SJSA1 (cell line): ENCODE measurements at regions not wholly inside any gene's neighbourhood (a gene's known extent, or its start where the extent isn't known, plus 50 kb on each side); places are given as distances from the start of the nearest gene placed in this dataset.
"Not testable (repeated sequence)": the region's sequence is repeated elsewhere in the genome, so short reads cannot be mapped to it uniquely, and the experiment has no call there.

Experiments
- DNase-seq, 2 experiments: peaks; one replicate each; pipeline ENCODE4 v3.0.0-alpha.2; 2015 to 2020; ENCODE audit warnings: low spot score in 2 of 2, low read depth in 1 of 2
- H3K27ac ChIP-seq: fragments of 250-450 bp; sonication (Bioruptor Pico); 2 replicates; pipeline ENCODE4 v1.5.1; 2020; ENCODE audit warnings: mild to moderate bottlenecking, moderate library complexity
- H3K27me3 ChIP-seq: fragments of 250-450 bp; sonication (Bioruptor Pico); replicated peaks from 2 replicates; pipeline ENCODE4 v1.5.1; 2020; ENCODE audit warnings: mild to moderate bottlenecking, moderate library complexity
- H3K36me3 ChIP-seq: fragments of 250-450 bp; sonication (Bioruptor Pico); 2 replicates; pipeline ENCODE4 v1.5.1; 2020; ENCODE audit warnings: mild to moderate bottlenecking
- H3K4me1 ChIP-seq: fragments of 250-450 bp; sonication (Bioruptor Pico); replicated peaks from 2 replicates; pipeline ENCODE4 v1.6.1; 2021; ENCODE audit warnings: mild to moderate bottlenecking
- H3K4me3 ChIP-seq: fragments of 250-450 bp; sonication (Bioruptor Pico); 2 replicates; pipeline ENCODE4 v1.5.1; 2020; ENCODE audit warnings: mild to moderate bottlenecking
- H3K9me3 ChIP-seq: fragments of 250-450 bp; sonication (Bioruptor Pico); replicated peaks from 2 replicates; pipeline ENCODE4 v1.5.1; 2020; ENCODE audit warnings: mild to moderate bottlenecking

GRCh38 chr7:153401795-153402720 is 642.5 kb downstream of the ACTR3B start:
- Histone ChIP-seq H3K4me1 (no peaks in the 10 kb centered on the region), H3K27me3 (no peaks in the 10 kb centered on the region), H3K9me3 (0 out of 2 replicates have a peak, but pooled peaks cover 7% of the 10 kb centered on the region), H3K36me3 (no peaks in the 10 kb centered on the region), H3K27ac (no peak overlapping the region), H3K4me3 (no peak overlapping the region)
- DNase-seq = no peak

GRCh38 chr7:153402721-153403541 is 643.4 kb downstream of the ACTR3B start:
- 0 out of 2 replicates have a peak, but pooled peaks cover 7% of the 10 kb centered on the region for H3K9me3 ChIP-seq
- no peak for DNase-seq
- no peaks in the 10 kb centered on the region for H3K36me3 ChIP-seq

GRCh38 chr7:153404124-153404523 is 644.6 kb downstream of the ACTR3B start:
- Histone ChIP-seq H3K27ac (no peak overlapping the region), H3K4me3 (no peak overlapping the region), H3K4me1 (no peaks in the 10 kb centered on the region), H3K9me3 (0 out of 2 replicates have a peak, but pooled peaks cover 4% of the 10 kb centered on the region), H3K36me3 (no peaks in the 10 kb centered on the region), H3K27me3 (no peaks in the 10 kb centered on the region)
- DNase-seq = no peak

More at GRCh38 chr7:153402721-153403541, 643.4 kb downstream of the ACTR3B start:
- no peak overlapping the region for H3K4me3 ChIP-seq
- no peak overlapping the region for H3K27ac ChIP-seq
- no peaks in the 10 kb centered on the region for H3K27me3 ChIP-seq
- no peaks in the 10 kb centered on the region for H3K4me1 ChIP-seq

DNA sequence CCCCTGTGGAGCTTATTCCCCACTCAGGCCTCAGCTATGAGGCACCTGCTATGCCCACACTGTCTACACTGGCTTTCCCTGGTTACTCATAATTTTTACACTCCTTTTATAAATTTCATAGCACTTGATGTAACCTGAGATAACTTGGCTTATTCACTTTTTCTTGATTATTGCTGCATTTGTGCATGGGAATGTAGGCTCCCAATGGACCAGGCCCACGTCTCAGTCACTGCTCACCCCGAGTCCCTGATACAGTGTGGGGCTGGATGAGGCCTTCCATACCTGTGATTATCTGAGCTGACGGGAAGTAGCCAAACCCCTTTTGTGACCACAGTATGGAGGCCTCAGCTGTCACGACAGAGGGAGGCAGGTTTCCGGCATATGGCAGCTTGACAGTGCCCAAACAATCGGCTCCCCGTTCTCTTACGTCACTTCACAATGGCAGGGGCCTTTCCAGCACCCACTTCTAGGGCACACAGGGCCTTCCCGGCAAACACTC is 645.3 kb downstream of the ACTR3B start:
- Histone ChIP-seq H3K27ac (no peak overlapping the region), H3K9me3 (0 out of 2 replicates have a peak, but pooled peaks cover 4% of the 10 kb centered on the region), H3K4me3 (no peak overlapping the region), H3K36me3 (no peaks in the 10 kb centered on the region), H3K27me3 (no peaks in the 10 kb centered on the region), H3K4me1 (no peaks in the 10 kb centered on the region)
- no peak for DNase-seq

GRCh38 chr7:153405704-153406485 is 646.3 kb upstream of the DPP6 start:
- no peaks in the 10 kb centered on the region for H3K4me1 ChIP-seq
- no peak overlapping the region for H3K27ac ChIP-seq
- no peaks in the 10 kb centered on the region for H3K36me3 ChIP-seq
- no peak for DNase-seq
- no peaks in the 10 kb centered on the region for H3K27me3 ChIP-seq
- 0 out of 2 replicates have a peak, but pooled peaks cover 4% of the 10 kb centered on the region for H3K9me3 ChIP-seq
- H3K4me3 ChIP-seq = no peak overlapping the region

DNA sequence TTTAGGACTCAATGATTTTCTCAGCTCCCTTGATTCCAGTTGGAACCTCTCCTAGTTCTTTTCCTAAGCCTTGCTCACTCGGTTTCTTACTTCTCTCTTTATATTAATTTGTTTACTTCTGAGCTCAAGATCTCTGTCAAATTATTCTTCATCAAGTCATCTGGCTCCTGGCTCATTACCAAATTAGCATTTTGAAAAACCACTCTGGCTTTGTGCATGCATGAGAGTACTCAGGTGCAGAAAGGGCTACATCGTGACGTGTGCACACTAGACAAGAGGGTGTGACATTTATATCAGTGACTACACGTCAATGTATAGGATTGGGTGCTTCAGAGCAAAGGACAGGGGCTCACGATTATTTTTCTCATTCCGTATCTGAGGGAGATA is 645.7 kb upstream of the DPP6 start:
- Histone ChIP-seq H3K27me3 (no peaks in the 10 kb centered on the region), H3K36me3 (no peaks in the 10 kb centered on the region), H3K27ac (no peak overlapping the region), H3K4me1 (no peaks in the 10 kb centered on the region), H3K4me3 (no peak overlapping the region), H3K9me3 (0 out of 2 replicates have a peak, but pooled peaks cover 4% of the 10 kb centered on the region)
- no peak for DNase-seq

GRCh38 chr7:153407291-153408046 is 644.7 kb upstream of the DPP6 start:
- 0 out of 2 replicates have a peak, but pooled peaks cover 4% of the 10 kb centered on the region for H3K9me3 ChIP-seq
- no peaks in the 10 kb centered on the region for H3K36me3 ChIP-seq
- H3K4me1 ChIP-seq = no peaks in the 10 kb centered on the region
- DNase-seq = no peak
- H3K4me3 ChIP-seq = no peak overlapping the region
- H3K27ac ChIP-seq = no peak overlapping the region
- H3K27me3 ChIP-seq = no peaks in the 10 kb centered on the region

DNA sequence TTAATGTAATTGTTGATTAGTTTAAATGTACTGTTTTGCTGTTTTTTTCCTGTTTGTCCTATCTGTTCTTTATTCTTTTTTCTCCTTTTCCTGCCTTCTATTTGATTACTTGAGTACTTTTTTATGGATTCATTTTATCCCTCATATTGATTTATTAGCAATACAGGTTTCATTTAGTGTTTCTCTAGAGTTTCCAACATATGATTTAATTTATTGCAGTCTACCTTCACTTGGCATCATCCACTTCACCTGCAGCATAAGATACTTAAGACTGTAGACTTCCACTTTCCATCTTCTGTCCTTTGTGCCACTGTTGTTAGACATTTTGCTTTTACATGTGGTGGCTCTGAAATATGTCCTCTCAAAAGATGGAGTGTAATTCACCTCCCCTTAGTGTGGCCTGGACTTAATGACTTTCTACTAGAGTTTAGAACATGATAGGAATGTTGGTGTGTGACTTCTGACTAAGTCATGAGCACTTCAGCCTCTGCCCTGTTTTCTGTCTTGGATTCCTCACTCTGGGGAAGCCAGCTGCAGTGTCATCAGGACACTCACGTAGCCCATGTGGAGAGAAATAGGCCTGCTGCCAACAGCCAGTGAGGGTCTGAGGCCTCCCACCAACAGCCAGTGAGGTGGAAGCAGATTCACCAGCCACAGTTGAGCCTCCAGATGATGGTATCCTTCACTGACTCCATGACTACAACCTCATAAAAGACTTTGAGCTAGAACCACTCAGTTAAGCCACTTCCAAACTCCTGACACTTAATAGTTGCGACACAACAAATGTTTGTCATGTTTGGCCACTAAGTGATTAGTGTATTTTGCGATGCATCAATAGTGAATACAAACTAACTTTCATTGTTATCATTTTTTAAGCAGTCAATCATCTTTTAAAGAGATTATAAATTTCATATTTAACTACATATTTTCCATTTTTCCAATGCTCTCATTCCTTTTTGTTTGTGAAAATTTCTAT is 643.5 kb upstream of the DPP6 start:
- Histone ChIP-seq H3K9me3 (0 out of 2 replicates have a peak, but pooled peaks cover 4% of the 10 kb centered on the region), H3K4me3 (no peak overlapping the region), H3K27ac (no peak overlapping the region), H3K36me3 (no peaks in the 10 kb centered on the region), H3K4me1 (no peaks in the 10 kb centered on the region), H3K27me3 (no peaks in the 10 kb centered on the region)
- no peak for DNase-seq

DNA sequence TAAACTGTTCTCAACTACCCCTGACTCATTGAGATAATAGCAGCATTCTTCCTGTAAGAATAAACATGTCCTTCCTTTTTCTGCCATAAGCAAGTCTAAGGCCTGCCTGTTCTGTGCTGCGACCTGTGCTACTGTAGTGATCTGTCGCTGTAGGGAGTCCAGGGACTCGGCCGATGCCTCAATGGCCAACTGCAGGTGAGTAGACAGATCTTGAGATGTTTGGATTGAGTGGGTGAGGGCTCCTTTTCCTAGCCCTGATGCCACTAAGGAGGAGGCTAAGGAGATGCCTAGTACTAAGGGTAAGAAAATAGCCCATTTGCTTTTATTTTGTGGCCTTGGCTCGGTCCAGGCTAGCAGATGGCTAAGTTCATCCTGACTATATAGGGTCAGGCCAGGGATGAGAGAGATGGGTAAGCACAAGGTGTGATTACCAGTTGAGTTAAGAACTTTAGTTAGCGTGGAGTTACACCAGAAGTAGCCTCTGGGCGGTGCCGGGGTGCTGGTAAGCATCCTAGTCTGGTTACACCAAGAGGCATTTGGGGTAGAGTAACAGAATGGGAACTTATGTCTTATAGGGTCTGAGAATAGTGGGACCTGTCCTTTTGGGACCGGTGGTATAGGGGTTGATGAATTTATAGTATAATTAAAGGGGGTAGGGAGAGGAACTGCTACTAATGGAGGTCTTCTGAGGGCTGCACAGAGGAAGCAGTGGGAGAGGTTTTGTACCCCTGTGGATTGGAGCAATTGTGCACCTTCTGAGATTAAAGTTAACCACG is 642.4 kb upstream of the DPP6 start:
- not testable (repeated sequence) for H3K9me3 ChIP-seq, H3K27me3 ChIP-seq, H3K36me3 ChIP-seq, H3K4me3 ChIP-seq, H3K4me1 ChIP-seq, DNase-seq, H3K27ac ChIP-seq

GRCh38 chr7:153410997-153411642 is 641.1 kb upstream of the DPP6 start:
- not testable (repeated sequence) for H3K9me3 ChIP-seq, H3K4me1 ChIP-seq, H3K36me3 ChIP-seq, H3K4me3 ChIP-seq, DNase-seq, H3K27ac ChIP-seq, H3K27me3 ChIP-seq
